GM23338 (cell line): ENCODE measurements at regions not wholly inside any gene's neighbourhood (a gene's known extent, or its start where the extent isn't known, plus 50 kb on each side); places are given as distances from the start of the nearest gene placed in this dataset.

Source experiments
- ATAC-seq: fragments of 200-7000 bp; cut with Tn5 transposase; 3 replicates; pipeline ENCODE4 v1.9.1; 2020
- DNase-seq: peaks from one replicate; pipeline ENCODE4 v3.0.0-alpha.2; 2015; ENCODE audit warnings: low spot score
- H2AFZ ChIP-seq: fragments of 200-600 bp; sonication (generic); 2 replicates; pipeline ENCODE4 v1.8.0; 2016; ENCODE audit warnings: antibody characterized with exemption, mild to moderate bottlenecking, moderate library complexity
- H3F3A ChIP-seq: fragments of 200-600 bp; sonication (generic); replicated peaks from 2 replicates; pipeline ENCODE4 v1.8.0; 2017; ENCODE audit warnings: antibody characterized with exemption, mixed run types, low read depth
- H3K27ac ChIP-seq: fragments of 200-600 bp; sonication (generic); 2 replicates; pipeline ENCODE4 v1.6.1; 2016; ENCODE audit warnings: low read depth
- H3K27me3 ChIP-seq: fragments of 200-600 bp; sonication (generic); 2 replicates; pipeline ENCODE4 v1.8.0; 2016; ENCODE audit warnings: mild to moderate bottlenecking, mixed run types, moderate library complexity; ENCODE audit not compliant: insufficient read depth
- H3K36me3 ChIP-seq: fragments of 200-600 bp; sonication (generic); 2 replicates; pipeline ENCODE4 v1.8.0; 2016; ENCODE audit warnings: mild to moderate bottlenecking; ENCODE audit not compliant: insufficient read depth
- H3K4me1 ChIP-seq: fragments of 200-600 bp; sonication (generic); 2 replicates; pipeline ENCODE4 v1.8.0; 2016; ENCODE audit warnings: mild to moderate bottlenecking, moderate library complexity; ENCODE audit not compliant: insufficient read depth
- H3K4me2 ChIP-seq: fragments of 200-600 bp; sonication (generic); 2 replicates; pipeline ENCODE4 v1.7.1; 2017; ENCODE audit warnings: mixed run types
- H3K4me3 ChIP-seq: fragments of 200-600 bp; sonication (generic); 2 replicates; pipeline ENCODE4 v1.6.1; 2016; ENCODE audit warnings: mixed run types
- H3K79me2 ChIP-seq: fragments of 200-600 bp; sonication (generic); replicated peaks from 2 replicates; pipeline ENCODE4 v1.8.0; 2017; ENCODE audit warnings: mild to moderate bottlenecking; ENCODE audit not compliant: insufficient read depth
- H3K9me2 ChIP-seq: fragments of 200-600 bp; sonication (generic); 2 replicates; pipeline ENCODE4 v1.8.0; 2017; ENCODE audit not compliant: insufficient read depth
- H4K20me1 ChIP-seq: fragments of 200-600 bp; sonication (generic); replicated peaks from 2 replicates; pipeline ENCODE4 v1.8.0; 2017; ENCODE audit warnings: mild to moderate bottlenecking; ENCODE audit not compliant: insufficient read depth
- H3K27ac Mint-ChIP-seq: 2 replicates; pipeline ENCODE4 v1.8.0; 2020; ENCODE audit warnings: inconsistent platforms, mild to moderate bottlenecking, moderate library complexity, mixed read lengths
- H3K27me3 Mint-ChIP-seq: 3 replicates; pipeline ENCODE4 v1.8.0; 2022; ENCODE audit warnings: low read depth, mild to moderate bottlenecking, moderate library complexity, mixed read lengths, inconsistent platforms; ENCODE audit not compliant: insufficient read depth, poor library complexity
- H3K36me3 Mint-ChIP-seq: 3 replicates; pipeline ENCODE4 v1.8.0; 2021; ENCODE audit warnings: low read depth, mild to moderate bottlenecking, inconsistent platforms, moderate library complexity, mixed read lengths
- H3K4me1 Mint-ChIP-seq: 3 replicates; pipeline ENCODE4 v1.8.0; 2020; ENCODE audit warnings: mild to moderate bottlenecking, inconsistent platforms, mixed read lengths
- H3K4me3 Mint-ChIP-seq: 3 replicates; pipeline ENCODE4 v1.8.0; 2021; ENCODE audit warnings: moderate library complexity, mild to moderate bottlenecking, inconsistent platforms, mixed read lengths
- H3K9me3 Mint-ChIP-seq: 3 replicates; pipeline ENCODE4 v1.8.0; 2020; ENCODE audit warnings: moderate library complexity, mild to moderate bottlenecking, inconsistent platforms, mixed read lengths
- CREB1 ChIP-seq: fragments of 250-450 bp; sonication (Bioruptor Pico); IDR thresholded peaks from 2 replicates; pipeline ENCODE4 v1.5.0; 2020; ENCODE audit warnings: low read depth, mild to moderate bottlenecking, moderate library complexity
- EZH2 ChIP-seq: fragments of 200-600 bp; sonication (generic); IDR thresholded peaks from one replicate; pipeline ENCODE4 v1.8.0; 2017; ENCODE audit warnings: antibody characterized with exemption, mild to moderate bottlenecking, low read depth; ENCODE audit not compliant: unreplicated experiment
- EZH2phosphoT487 ChIP-seq: fragments of 200-600 bp; sonication (generic); IDR thresholded peaks from one replicate; pipeline ENCODE4 v1.8.1; 2018; ENCODE audit warnings: antibody characterized with exemption; ENCODE audit not compliant: unreplicated experiment
- JUNB ChIP-seq: IDR thresholded peaks from one replicate; pipeline ENCODE4 v1.6.1; 2016; ENCODE audit warnings: antibody characterized with exemption; ENCODE audit not compliant: unreplicated experiment
- NANOG ChIP-seq: IDR thresholded peaks from 2 replicates; pipeline ENCODE4 v1.6.1; 2016; ENCODE audit warnings: antibody characterized with exemption, borderline replicate concordance
- POLR2AphosphoS5 ChIP-seq: IDR thresholded peaks from 2 replicates; pipeline ENCODE4 v1.6.1; 2016; ENCODE audit warnings: antibody characterized with exemption, low read depth
- STAT1 ChIP-seq: IDR thresholded peaks from one replicate; pipeline ENCODE4 v1.6.1; 2016; ENCODE audit warnings: antibody characterized with exemption; ENCODE audit not compliant: unreplicated experiment
- ZNF114 ChIP-seq: fragments of 250-450 bp; sonication (Bioruptor Pico); IDR thresholded peaks from 2 replicates; pipeline ENCODE4 v1.5.0; 2020; ENCODE audit warnings: mild to moderate bottlenecking, moderate library complexity
- ZNF331 ChIP-seq: fragments of 250-450 bp; sonication (Bioruptor Pico); IDR thresholded peaks from 2 replicates; pipeline ENCODE4 v1.5.0; 2020; ENCODE audit warnings: low read depth, mild to moderate bottlenecking, moderate library complexity
- TF ChIP-seq, protein P1 (sequence below): fragments of 250-450 bp; sonication (Bioruptor Pico); IDR thresholded peaks from 2 replicates; pipeline ENCODE4 v1.5.0; 2020; ENCODE audit warnings: mild to moderate bottlenecking, moderate library complexity
- TF ChIP-seq, protein P2 (sequence below), 2 experiments: fragments of 200-600 bp in 1 of 2; sonication (generic) in 1 of 2; conservative IDR thresholded peaks; 2 replicates each; pipeline versions ENCODE4 v1.5.1 to v1.6.1; 2016 to 2017; ENCODE audit warnings: antibody characterized with exemption in 2 of 2, low read depth in 2 of 2, mild to moderate bottlenecking in 2 of 2, moderate library complexity in 1 of 2
- TF ChIP-seq, protein P3 (sequence below): IDR thresholded peaks from 2 replicates; pipeline ENCODE4 v1.6.1; 2016; ENCODE audit warnings: antibody characterized with exemption
- TF ChIP-seq, protein P4 (sequence below): IDR thresholded peaks from one replicate; pipeline ENCODE4 v1.6.1; 2018; ENCODE audit warnings: antibody characterized with exemption; ENCODE audit not compliant: unreplicated experiment

DNA sequence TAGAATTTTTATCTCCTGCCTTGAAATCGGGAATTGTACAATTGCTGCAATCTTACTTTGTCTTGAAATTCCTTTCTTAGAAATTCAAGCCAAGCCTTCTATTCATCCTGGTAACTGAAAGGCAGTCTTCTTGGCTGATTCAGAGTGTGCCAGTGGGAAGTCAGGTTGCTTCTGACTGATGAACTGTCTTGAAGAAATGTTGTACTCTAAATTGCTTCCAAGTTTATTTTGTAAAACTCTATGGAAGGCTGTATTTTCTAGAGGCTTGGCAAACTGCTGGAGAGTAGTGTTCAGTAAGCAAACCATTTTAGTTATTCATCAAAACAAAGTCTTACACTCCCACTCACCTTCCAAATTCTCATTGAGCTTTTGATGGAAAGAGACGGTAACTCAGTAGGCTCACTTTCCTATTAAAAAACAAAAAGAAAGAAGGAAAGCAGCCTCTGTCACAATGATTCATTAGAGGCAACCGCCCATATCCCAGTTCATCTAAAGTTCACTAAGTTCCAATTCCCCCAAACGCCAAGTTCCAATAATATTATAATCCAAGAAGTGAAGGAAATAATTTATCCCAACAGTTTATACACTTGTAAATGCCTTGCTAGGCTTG, 187.9 kb upstream of the MALRD1 start (continued):
- TF ChIP-seq, protein P1, sequence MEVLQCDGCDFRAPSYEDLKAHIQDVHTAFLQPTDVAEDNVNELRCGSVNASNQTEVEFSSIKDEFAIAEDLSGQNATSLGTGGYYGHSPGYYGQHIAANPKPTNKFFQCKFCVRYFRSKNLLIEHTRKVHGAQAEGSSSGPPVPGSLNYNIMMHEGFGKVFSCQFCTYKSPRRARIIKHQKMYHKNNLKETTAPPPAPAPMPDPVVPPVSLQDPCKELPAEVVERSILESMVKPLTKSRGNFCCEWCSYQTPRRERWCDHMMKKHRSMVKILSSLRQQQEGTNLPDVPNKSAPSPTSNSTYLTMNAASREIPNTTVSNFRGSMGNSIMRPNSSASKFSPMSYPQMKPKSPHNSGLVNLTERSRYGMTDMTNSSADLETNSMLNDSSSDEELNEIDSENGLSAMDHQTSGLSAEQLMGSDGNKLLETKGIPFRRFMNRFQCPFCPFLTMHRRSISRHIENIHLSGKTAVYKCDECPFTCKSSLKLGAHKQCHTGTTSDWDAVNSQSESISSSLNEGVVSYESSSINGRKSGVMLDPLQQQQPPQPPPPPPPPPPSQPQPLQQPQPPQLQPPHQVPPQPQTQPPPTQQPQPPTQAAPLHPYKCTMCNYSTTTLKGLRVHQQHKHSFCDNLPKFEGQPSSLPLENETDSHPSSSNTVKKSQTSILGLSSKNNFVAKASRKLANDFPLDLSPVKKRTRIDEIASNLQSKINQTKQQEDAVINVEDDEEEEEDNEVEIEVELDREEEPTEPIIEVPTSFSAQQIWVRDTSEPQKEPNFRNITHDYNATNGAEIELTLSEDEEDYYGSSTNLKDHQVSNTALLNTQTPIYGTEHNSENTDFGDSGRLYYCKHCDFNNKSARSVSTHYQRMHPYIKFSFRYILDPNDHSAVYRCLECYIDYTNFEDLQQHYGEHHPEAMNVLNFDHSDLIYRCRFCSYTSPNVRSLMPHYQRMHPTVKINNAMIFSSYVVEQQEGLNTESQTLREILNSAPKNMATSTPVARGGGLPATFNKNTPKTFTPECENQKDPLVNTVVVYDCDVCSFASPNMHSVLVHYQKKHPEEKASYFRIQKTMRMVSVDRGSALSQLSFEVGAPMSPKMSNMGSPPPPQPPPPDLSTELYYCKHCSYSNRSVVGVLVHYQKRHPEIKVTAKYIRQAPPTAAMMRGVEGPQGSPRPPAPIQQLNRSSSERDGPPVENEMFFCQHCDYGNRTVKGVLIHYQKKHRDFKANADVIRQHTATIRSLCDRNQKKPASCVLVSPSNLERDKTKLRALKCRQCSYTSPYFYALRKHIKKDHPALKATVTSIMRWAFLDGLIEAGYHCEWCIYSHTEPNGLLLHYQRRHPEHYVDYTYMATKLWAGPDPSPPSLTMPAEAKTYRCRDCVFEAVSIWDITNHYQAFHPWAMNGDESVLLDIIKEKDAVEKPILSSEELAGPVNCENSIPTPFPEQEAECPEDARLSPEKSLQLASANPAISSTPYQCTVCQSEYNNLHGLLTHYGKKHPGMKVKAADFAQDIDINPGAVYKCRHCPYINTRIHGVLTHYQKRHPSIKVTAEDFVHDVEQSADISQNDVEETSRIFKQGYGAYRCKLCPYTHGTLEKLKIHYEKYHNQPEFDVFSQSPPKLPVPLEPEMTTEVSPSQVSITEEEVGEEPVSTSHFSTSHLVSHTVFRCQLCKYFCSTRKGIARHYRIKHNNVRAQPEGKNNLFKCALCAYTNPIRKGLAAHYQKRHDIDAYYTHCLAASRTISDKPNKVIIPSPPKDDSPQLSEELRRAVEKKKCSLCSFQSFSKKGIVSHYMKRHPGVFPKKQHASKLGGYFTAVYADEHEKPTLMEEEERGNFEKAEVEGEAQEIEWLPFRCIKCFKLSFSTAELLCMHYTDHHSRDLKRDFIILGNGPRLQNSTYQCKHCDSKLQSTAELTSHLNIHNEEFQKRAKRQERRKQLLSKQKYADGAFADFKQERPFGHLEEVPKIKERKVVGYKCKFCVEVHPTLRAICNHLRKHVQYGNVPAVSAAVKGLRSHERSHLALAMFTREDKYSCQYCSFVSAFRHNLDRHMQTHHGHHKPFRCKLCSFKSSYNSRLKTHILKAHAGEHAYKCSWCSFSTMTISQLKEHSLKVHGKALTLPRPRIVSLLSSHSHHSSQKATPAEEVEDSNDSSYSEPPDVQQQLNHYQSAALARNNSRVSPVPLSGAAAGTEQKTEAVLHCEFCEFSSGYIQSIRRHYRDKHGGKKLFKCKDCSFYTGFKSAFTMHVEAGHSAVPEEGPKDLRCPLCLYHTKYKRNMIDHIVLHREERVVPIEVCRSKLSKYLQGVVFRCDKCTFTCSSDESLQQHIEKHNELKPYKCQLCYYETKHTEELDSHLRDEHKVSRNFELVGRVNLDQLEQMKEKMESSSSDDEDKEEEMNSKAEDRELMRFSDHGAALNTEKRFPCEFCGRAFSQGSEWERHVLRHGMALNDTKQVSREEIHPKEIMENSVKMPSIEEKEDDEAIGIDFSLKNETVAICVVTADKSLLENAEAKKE = no peak
- no peak for TF ChIP-seq ZNF331 (CRISPR knock-in tag)
- no peak for TF ChIP-seq JUNB
- TF ChIP-seq STAT1 = no peak
- no peak for TF ChIP-seq POLR2AphosphoS5

DNA sequence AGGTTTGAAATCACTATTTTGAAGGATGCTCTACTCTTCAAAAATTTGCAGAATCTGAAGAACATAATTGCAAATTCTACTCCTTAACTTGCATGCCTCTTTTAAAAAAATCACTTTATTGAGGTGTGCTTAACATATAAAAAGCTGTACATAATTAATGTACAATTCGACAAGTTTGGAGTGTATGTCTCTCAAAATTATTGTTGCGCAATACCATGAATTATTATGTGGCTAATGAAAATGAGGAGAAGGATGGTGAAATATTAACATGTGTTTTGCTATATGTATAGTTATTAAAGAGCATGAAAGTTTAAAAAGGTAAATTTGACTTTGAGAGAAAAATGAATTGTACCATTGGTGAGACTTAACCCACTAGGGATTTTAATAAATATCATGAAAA, 187.2 kb upstream of the MALRD1 start:
- H3K4me1 ChIP-seq = no peaks in the 10 kb centered on the region; the same call in 1 of the 2 replicates
- H2AFZ ChIP-seq = no peak overlapping the region
- Mint-ChIP-seq H3K27ac (no peak overlapping the region), H3K9me3 (no peaks in the 10 kb centered on the region; the same call in 2 of the 3 replicates), H3K36me3 (no peaks in the 10 kb centered on the region), H3K4me3 (no peak overlapping the region), H3K27me3 (peaks cover 4% of the 10 kb centered on the region), H3K4me1 (peaks cover 2% of the 10 kb centered on the region)
- no peak overlapping the region for H3K4me3 ChIP-seq
- TF ChIP-seq POLR2AphosphoS5 (no peak), ZNF331 (CRISPR knock-in tag) (no peak), ZNF114 (CRISPR knock-in tag) (no peak), CREB1 (no peak), EZH2phosphoT487 (no peak), NANOG (no peak), EZH2 (no peak), JUNB (no peak)
- TF ChIP-seq, protein P2, sequence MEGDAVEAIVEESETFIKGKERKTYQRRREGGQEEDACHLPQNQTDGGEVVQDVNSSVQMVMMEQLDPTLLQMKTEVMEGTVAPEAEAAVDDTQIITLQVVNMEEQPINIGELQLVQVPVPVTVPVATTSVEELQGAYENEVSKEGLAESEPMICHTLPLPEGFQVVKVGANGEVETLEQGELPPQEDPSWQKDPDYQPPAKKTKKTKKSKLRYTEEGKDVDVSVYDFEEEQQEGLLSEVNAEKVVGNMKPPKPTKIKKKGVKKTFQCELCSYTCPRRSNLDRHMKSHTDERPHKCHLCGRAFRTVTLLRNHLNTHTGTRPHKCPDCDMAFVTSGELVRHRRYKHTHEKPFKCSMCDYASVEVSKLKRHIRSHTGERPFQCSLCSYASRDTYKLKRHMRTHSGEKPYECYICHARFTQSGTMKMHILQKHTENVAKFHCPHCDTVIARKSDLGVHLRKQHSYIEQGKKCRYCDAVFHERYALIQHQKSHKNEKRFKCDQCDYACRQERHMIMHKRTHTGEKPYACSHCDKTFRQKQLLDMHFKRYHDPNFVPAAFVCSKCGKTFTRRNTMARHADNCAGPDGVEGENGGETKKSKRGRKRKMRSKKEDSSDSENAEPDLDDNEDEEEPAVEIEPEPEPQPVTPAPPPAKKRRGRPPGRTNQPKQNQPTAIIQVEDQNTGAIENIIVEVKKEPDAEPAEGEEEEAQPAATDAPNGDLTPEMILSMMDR (conservative IDR thresholded peaks at IDR 0.05; ENCODE audit: low read depth in 2 of 2) = no peak
- TF ChIP-seq, protein P3, sequence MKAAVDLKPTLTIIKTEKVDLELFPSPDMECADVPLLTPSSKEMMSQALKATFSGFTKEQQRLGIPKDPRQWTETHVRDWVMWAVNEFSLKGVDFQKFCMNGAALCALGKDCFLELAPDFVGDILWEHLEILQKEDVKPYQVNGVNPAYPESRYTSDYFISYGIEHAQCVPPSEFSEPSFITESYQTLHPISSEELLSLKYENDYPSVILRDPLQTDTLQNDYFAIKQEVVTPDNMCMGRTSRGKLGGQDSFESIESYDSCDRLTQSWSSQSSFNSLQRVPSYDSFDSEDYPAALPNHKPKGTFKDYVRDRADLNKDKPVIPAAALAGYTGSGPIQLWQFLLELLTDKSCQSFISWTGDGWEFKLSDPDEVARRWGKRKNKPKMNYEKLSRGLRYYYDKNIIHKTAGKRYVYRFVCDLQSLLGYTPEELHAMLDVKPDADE = no peak
- TF ChIP-seq, protein P4, sequence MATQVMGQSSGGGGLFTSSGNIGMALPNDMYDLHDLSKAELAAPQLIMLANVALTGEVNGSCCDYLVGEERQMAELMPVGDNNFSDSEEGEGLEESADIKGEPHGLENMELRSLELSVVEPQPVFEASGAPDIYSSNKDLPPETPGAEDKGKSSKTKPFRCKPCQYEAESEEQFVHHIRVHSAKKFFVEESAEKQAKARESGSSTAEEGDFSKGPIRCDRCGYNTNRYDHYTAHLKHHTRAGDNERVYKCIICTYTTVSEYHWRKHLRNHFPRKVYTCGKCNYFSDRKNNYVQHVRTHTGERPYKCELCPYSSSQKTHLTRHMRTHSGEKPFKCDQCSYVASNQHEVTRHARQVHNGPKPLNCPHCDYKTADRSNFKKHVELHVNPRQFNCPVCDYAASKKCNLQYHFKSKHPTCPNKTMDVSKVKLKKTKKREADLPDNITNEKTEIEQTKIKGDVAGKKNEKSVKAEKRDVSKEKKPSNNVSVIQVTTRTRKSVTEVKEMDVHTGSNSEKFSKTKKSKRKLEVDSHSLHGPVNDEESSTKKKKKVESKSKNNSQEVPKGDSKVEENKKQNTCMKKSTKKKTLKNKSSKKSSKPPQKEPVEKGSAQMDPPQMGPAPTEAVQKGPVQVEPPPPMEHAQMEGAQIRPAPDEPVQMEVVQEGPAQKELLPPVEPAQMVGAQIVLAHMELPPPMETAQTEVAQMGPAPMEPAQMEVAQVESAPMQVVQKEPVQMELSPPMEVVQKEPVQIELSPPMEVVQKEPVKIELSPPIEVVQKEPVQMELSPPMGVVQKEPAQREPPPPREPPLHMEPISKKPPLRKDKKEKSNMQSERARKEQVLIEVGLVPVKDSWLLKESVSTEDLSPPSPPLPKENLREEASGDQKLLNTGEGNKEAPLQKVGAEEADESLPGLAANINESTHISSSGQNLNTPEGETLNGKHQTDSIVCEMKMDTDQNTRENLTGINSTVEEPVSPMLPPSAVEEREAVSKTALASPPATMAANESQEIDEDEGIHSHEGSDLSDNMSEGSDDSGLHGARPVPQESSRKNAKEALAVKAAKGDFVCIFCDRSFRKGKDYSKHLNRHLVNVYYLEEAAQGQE = no peak
- DNase-seq (no peak), ATAC-seq (no peak)
- no peaks in the 10 kb centered on the region for H3K79me2 ChIP-seq
- H3K36me3 ChIP-seq = no peaks in the 10 kb centered on the region
- H4K20me1 ChIP-seq = no peaks in the 10 kb centered on the region
- H3K27me3 ChIP-seq = no peaks in the 10 kb centered on the region
- H3K9me2 ChIP-seq = peaks cover 6% of the 10 kb centered on the region
- no peak overlapping the region for H3K4me2 ChIP-seq
- no peaks in the 10 kb centered on the region for H3F3A ChIP-seq
- no peak overlapping the region for H3K27ac ChIP-seq
